HepG2 (cell line): ENCODE measurements at regions not wholly inside any gene's neighbourhood (a gene's known extent, or its start where the extent isn't known, plus 50 kb on each side); places are given as distances from the start of the nearest gene placed in this dataset.
A peak's percentile ranks its signal among the peaks of the same experiment; 100 is the strongest.

Source experiments
- ATAC-seq: fragments of 200-7000 bp; cut with Tn5 transposase; 3 replicates; pipeline ENCODE4 v1.9.1; 2020; ENCODE audit warnings: mild to moderate bottlenecking, moderate library complexity
- BruUV-seq: library from RNA; stranded (reverse); fragments of 400-500 nt; replicated peaks from 2 replicates; lab custom pipeline; 2021; lab: Mats Ljungman, UMichigan
- CTCF ChIA-PET: fragments of 300-600 bp; formaldehyde crosslinking; extraction: SDS; loops from one replicate; lab custom pipeline; 2021; ENCODE audit warnings: low total read pairs, inconsistent platforms, low intra/inter-chr PET ratio; lab: Yijun Ruan, JAX
- POLR2A ChIA-PET: fragments of 350-600 bp; sonication (Branson Sonifier 250); formaldehyde crosslinking; loops from one replicate; lab custom pipeline; 2020; ENCODE audit warnings: antibody characterized with exemption, inconsistent platforms; lab: Yijun Ruan, JAX
- DNase-seq: peaks from one replicate; pipeline ENCODE4 v3.0.0-alpha.2; 2015; ENCODE audit warnings: low spot score
- FAIRE-seq: peaks from 3 replicates; lab custom pipeline; 2011; peaks lifted over from hg19 to GRCh38; lab: Jason Lieb, UNC
- H2AFZ ChIP-seq: one replicate; pipeline ENCODE4 v1.6.1; 2011; ENCODE audit warnings: low read length, inconsistent platforms
- H3K27ac ChIP-seq: fragments of 300-600 bp; 3 replicates; pipeline ENCODE4 v1.8.0; 2011; ENCODE audit warnings: mixed run types, mild to moderate bottlenecking, mixed read lengths, low read length, inconsistent platforms; ENCODE audit not compliant: insufficient read depth; ENCODE audit errors: extremely low read length
- H3K27me3 ChIP-seq, 2 experiments: fragments of 200-600 bp in 1 of 2; 2 replicates in 1 of 2; 3 replicates in 1 of 2; pipeline versions ENCODE4 v1.6.0 to v1.8.0; 2011; ENCODE audit warnings: low read length in 2 of 2, mild to moderate bottlenecking in 2 of 2, moderate library complexity in 2 of 2, inconsistent platforms in 1 of 2; ENCODE audit not compliant: insufficient read depth in 2 of 2, control insufficient read depth in 1 of 2
- H3K36me3 ChIP-seq, 2 experiments: fragments of 200-600 bp in 1 of 2; replicated peaks in 1 of 2; 2 replicates in 1 of 2; 3 replicates in 1 of 2; pipeline versions ENCODE4 v1.5.1 to v1.8.0; 2011; ENCODE audit warnings: low read length in 2 of 2, inconsistent platforms in 1 of 2; ENCODE audit not compliant: insufficient read depth in 2 of 2, control insufficient read depth in 1 of 2
- H3K4me1 ChIP-seq: 2 replicates; pipeline ENCODE4 v1.5.1; 2012; ENCODE audit warnings: low read length, inconsistent platforms; ENCODE audit not compliant: insufficient read depth
- H3K4me2 ChIP-seq: 2 replicates; pipeline ENCODE4 v1.6.0; 2011; ENCODE audit warnings: low read depth, low read length, inconsistent platforms
- H3K4me3 ChIP-seq, 3 experiments: fragments of 200-600 bp in 1 of 3; sonication (generic), shearing (Covaris generic) in 1 of 3; replicated peaks in 1 of 3; 2 replicates each; pipeline ENCODE4 v1.5.1; 2011 to 2016; ENCODE audit warnings: low read length in 3 of 3, inconsistent platforms in 2 of 3, low read depth in 2 of 3, mild to moderate bottlenecking in 2 of 3, control low read depth in 1 of 3, mixed read lengths in 1 of 3; ENCODE audit not compliant: insufficient read depth in 1 of 3
- H3K79me2 ChIP-seq: one replicate; pipeline ENCODE4 v1.6.1; 2011; ENCODE audit warnings: low read length, inconsistent platforms; ENCODE audit not compliant: insufficient read depth
- H3K9ac ChIP-seq: 2 replicates; pipeline ENCODE4 v1.6.0; 2011; ENCODE audit warnings: mild to moderate bottlenecking, low read depth, low read length, inconsistent platforms; ENCODE audit not compliant: insufficient read depth
- H3K9me3 ChIP-seq: 2 replicates; pipeline ENCODE4 v1.5.1; 2012; ENCODE audit warnings: mild to moderate bottlenecking, low read length
- H4K20me1 ChIP-seq: 2 replicates; pipeline ENCODE4 v1.6.0; 2011; ENCODE audit warnings: inconsistent platforms, mild to moderate bottlenecking, low read length, moderate library complexity; ENCODE audit not compliant: insufficient read depth
- ATF7 ChIP-seq, 2 experiments: fragments of 450-650 bp in 1 of 2; sonication (generic) in 1 of 2; formaldehyde crosslinking in 1 of 2; IDR thresholded peaks; 2 replicates each; pipeline versions ENCODE4 v1.4.0 to v1.6.1; 2016 to 2020; ENCODE audit warnings: antibody characterized with exemption in 1 of 2, mild to moderate bottlenecking in 1 of 2, missing genetic modification reagents in 1 of 2
- PHF5A ChIP-seq: IDR thresholded peaks from one replicate; pipeline ENCODE4 v1.6.1; 2018; ENCODE audit warnings: low read depth, missing genetic modification reagents; ENCODE audit not compliant: unreplicated experiment
- in situ Hi-C: cut with HindIII; loops from 2 replicates; pipeline ENCODE4 v1.10.0; 2017; ENCODE audit warnings: low pct_unique_long_range_greater_than_20kb; ENCODE audit not compliant: extremely low pct_ligation_motif_present
- intact Hi-C: fragments of 100-400 bp; cut with micrococcal nuclease; formaldehyde crosslinking; loops from one replicate; pipeline ENCODE4 v1.10.0; 2022; ENCODE audit not compliant: unreplicated experiment

GRCh38 chr14:52380294-52380693 is 66.2 kb downstream of the PTGER2 start:
- no peaks in the 10 kb centered on the region for H3K9me3 ChIP-seq
- H3K79me2 ChIP-seq: no peaks in the 10 kb centered on the region
- no peak overlapping the region for H3K27ac ChIP-seq
- intact Hi-C loops (no loop called here), in situ Hi-C loops (no loop called here)
- no peak overlapping the region for H3K4me2 ChIP-seq
- H3K4me1 ChIP-seq: no peaks in the 10 kb centered on the region
- ATAC-seq (no peak; the same call in 2 of the 3 replicates), DNase-seq (no peak), FAIRE-seq (no peak)
- ChIA-PET CTCF (no interaction called here), POLR2A (no interaction called here)
- no peak overlapping the region for H2AFZ ChIP-seq
- H3K27me3 ChIP-seq: no peaks in the 10 kb centered on the region
- no peak overlapping the region for H3K9ac ChIP-seq
- H3K36me3 ChIP-seq: no peaks in the 10 kb centered on the region
- H3K4me3 ChIP-seq: no peak overlapping the region
- no TSS peak for BruUV-seq
- no peaks in the 10 kb centered on the region for H4K20me1 ChIP-seq
- TF ChIP-seq PHF5A (CRISPR knock-in tag): no peak
- TF ChIP-seq ATF7 (IDR thresholded peaks at IDR 0.05): peak; percentile 78
- no peak for TF ChIP-seq ATF7 (CRISPR knock-in tag; IDR thresholded peaks at IDR 0.05)
